ENCODE measurements at regions not wholly inside any gene's neighbourhood (a gene's known extent, or its start where the extent isn't known, plus 50 kb on each side); places are given as distances from the start of the nearest gene placed in this dataset.

GRCh38 chr15:29342201-29342600 lies 72.6 kb upstream of the NSMCE3 start:
- TF ChIP-seq, protein P1, sequence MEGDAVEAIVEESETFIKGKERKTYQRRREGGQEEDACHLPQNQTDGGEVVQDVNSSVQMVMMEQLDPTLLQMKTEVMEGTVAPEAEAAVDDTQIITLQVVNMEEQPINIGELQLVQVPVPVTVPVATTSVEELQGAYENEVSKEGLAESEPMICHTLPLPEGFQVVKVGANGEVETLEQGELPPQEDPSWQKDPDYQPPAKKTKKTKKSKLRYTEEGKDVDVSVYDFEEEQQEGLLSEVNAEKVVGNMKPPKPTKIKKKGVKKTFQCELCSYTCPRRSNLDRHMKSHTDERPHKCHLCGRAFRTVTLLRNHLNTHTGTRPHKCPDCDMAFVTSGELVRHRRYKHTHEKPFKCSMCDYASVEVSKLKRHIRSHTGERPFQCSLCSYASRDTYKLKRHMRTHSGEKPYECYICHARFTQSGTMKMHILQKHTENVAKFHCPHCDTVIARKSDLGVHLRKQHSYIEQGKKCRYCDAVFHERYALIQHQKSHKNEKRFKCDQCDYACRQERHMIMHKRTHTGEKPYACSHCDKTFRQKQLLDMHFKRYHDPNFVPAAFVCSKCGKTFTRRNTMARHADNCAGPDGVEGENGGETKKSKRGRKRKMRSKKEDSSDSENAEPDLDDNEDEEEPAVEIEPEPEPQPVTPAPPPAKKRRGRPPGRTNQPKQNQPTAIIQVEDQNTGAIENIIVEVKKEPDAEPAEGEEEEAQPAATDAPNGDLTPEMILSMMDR (IDR thresholded peaks at IDR 0.05), result no peak
- TF ChIP-seq POLR2A (IDR thresholded peaks at IDR 0.05), result no peak
- no peak for TF ChIP-seq POLR2AphosphoS5 (IDR thresholded peaks at IDR 0.05)

Measured in sigmoid colon (tissue), 4 donors.